Ovary (tissue), 7 donors: ENCODE measurements at regions not wholly inside any gene's neighbourhood (a gene's known extent, or its start where the extent isn't known, plus 50 kb on each side); places are given as distances from the start of the nearest gene placed in this dataset.

Experiments used
- DNase-seq, 5 donors: peaks; one replicate each; pipeline ENCODE4 v3.0.0-alpha.2; 2019 to 2020
- H3K27ac ChIP-seq, 2 donors: fragments of 200-600 bp; one replicate each; pipeline versions ENCODE4 v1.5.1 to v1.8.0; 2019 to 2022
- H3K27me3 ChIP-seq: fragments of 200-600 bp; one replicate; pipeline ENCODE4 v1.8.0; 2022
- H3K36me3 ChIP-seq: fragments of 200-600 bp; sonication (generic); one replicate; pipeline ENCODE4 v1.5.1; 2019
- H3K4me1 ChIP-seq: one replicate; pipeline ENCODE4 v1.8.1; 2013; ENCODE audit warnings: mild to moderate bottlenecking, moderate library complexity; ENCODE audit not compliant: insufficient read depth
- H3K4me3 ChIP-seq: fragments of 200-600 bp; sonication (generic); one replicate; pipeline ENCODE4 v1.5.1; 2017
- H3K9me3 ChIP-seq, 2 donors: fragments of 200-600 bp in 1 of 2; sonication (generic) in 1 of 2; one replicate each; pipeline versions ENCODE4 v1.5.1 to v1.8.1; 2013 to 2019; ENCODE audit warnings: mild to moderate bottlenecking in 1 of 2, moderate library complexity in 1 of 2
- CTCF ChIP-seq, 3 donors: fragments of 450-650 bp in 2 of 3; fragments of 200-600 bp in 1 of 3; IDR thresholded peaks; one replicate each; pipeline versions ENCODE4 v1.5.1 to v1.8.0; 2016 to 2022; ENCODE audit warnings: antibody characterized with exemption in 3 of 3, mild to moderate bottlenecking in 1 of 3
- EP300 ChIP-seq: sonication (generic); formaldehyde crosslinking; IDR thresholded peaks from one replicate; pipeline ENCODE4 v1.6.1; 2017; ENCODE audit warnings: antibody characterized with exemption
- POLR2A ChIP-seq: fragments of 450-650 bp; IDR thresholded peaks from one replicate; pipeline ENCODE4 v1.6.1; 2017; ENCODE audit warnings: antibody characterized with exemption, mild to moderate bottlenecking, moderate library complexity
- WGBS, 3 donors: extraction: QIAGEN DNeasy Blood & Tissue Kit in 1 of 3; methylation state at CpG; one replicate each; pipeline versions ENCODE4 v1.1.5 to v1.1.7; 2013 to 2017; 5-methylcytosine and 5-hydroxymethylcytosine counted together
- intact Hi-C, 4 donors: fragments of 100-400 bp; cut with DNase I; formaldehyde crosslinking; loops; one replicate each; pipeline versions ENCODE4 v1.11.0 to v1.15.1; 2022 to 2023
- donor health status: DM: no; HTN: no; CAD: no; lungs with moderate emphysema.
- donor health status: DM: no; HTN: no; CAD: no.
- donor health status: Bipolar disorder and iron deficiency.
- donor health status: DM: no; HTN: no; CAD: no.
- donor health status: DM: yes; HTN: yes; CAD: no.

- 89 to 93% (median 92%) methylated on average over 2 of the region's 2 CpGs for WGBS, 3 donors
- Histone ChIP-seq H3K27ac (no peak overlapping the region), H3K9me3 (no peaks in the 10 kb centered on the region), H3K36me3 (no peaks in the 10 kb centered on the region), H3K4me1 (no peaks in the 10 kb centered on the region), H3K4me3 (no peak overlapping the region), H3K27me3 (no peaks in the 10 kb centered on the region)
- TF ChIP-seq EP300, result no peak
- no peak for TF ChIP-seq CTCF (IDR thresholded peaks at IDR 0.05)
- no peak for TF ChIP-seq POLR2A
- DNase-seq, result no peak
- intact Hi-C loops, result no loop called here
Observed at GRCh38 chr4:38409852-38410251, 254.1 kb upstream of the KLF3 start.

DNA sequence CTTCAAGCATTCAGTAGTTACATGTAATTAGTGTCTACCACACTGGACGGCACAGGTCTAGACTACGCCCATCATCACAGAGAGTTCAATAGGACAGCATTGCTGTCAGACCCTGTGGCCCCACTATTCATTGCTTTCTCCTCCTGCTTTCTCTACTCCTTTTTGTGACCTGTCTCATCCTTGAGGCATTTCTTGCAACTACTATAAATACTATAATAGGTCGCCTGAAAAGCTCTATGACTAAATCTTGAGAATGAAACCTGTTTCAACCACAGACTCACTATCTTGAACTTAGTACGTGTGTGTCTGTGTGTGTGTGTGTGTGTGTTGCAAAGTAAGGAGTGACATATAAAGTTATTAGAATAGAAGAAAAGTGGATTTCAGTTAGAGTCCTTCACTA, 252.9 kb upstream of the KLF3 start:
- no peaks in the 10 kb centered on the region for H3K4me1 ChIP-seq
- 69 to 83% (median 71%) methylated on average over 4 of the region's 4 CpGs for WGBS, 3 donors
- H3K9me3 ChIP-seq, result no peaks in the 10 kb centered on the region
- no peaks in the 10 kb centered on the region for H3K27me3 ChIP-seq
- H3K27ac ChIP-seq, result no peak overlapping the region
- intact Hi-C loops, result no loop called here
- H3K36me3 ChIP-seq, result no peaks in the 10 kb centered on the region
- H3K4me3 ChIP-seq, result no peak overlapping the region
- no peak for DNase-seq
- TF ChIP-seq CTCF (IDR thresholded peaks at IDR 0.05) (no peak), POLR2A (no peak), EP300 (no peak)

DNA sequence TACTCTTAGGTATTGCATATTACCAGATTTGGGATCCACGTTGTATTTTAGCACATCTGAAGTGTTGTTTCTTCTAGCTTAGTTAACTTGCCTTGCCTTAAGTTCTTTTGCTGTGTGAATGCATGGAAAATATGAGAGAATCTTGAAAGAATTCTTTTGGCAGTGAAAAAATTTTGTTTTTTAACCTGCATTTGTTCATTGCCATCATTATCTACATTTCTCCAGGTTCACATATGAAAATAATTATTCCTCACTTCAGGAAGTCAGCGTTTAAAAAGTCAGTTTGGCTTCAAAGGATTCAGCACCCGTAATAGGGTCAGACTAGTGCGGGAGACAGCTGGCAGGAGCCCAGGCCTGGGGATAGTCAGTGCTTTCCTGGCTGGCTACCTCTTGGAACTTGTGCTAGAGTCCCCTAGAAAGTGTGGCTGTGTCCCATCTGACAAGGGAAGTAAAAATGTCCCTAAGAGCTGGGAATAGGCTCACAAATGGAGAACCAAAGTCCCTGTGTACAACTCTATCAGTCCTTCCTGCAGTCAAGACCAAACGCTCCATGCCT, 251.9 kb upstream of the KLF3 start:
- intact Hi-C loops, result no loop called here
- Histone ChIP-seq H3K9me3 (no peaks in the 10 kb centered on the region), H3K36me3 (no peaks in the 10 kb centered on the region), H3K27ac (no peak overlapping the region), H3K4me1 (no peaks in the 10 kb centered on the region), H3K27me3 (no peaks in the 10 kb centered on the region), H3K4me3 (no peak overlapping the region)
- peak in 1 of 5 donors; percentile 17 for DNase-seq
- WGBS, 3 donors, result 30 to 35% (median 31%) methylated on average over 5 of the region's 5 CpGs
- TF ChIP-seq CTCF (IDR thresholded peaks at IDR 0.05) (no peak), POLR2A (no peak), EP300 (no peak)

GRCh38 chr4:38413524-38414341, 250.3 kb upstream of the KLF3 start:
- Histone ChIP-seq H3K9me3 (no peaks in the 10 kb centered on the region), H3K4me1 (no peaks in the 10 kb centered on the region), H3K36me3 (no peaks in the 10 kb centered on the region), H3K27ac (no peak overlapping the region), H3K4me3 (no peak overlapping the region), H3K27me3 (no peaks in the 10 kb centered on the region)
- 86 to 92% (median 88%) methylated on average over 2 of the region's 2 CpGs for WGBS, 3 donors
- no peak for TF ChIP-seq CTCF (IDR thresholded peaks at IDR 0.05)
- no peak for TF ChIP-seq POLR2A
- TF ChIP-seq EP300, result no peak
- no peak for DNase-seq
- intact Hi-C loops, result no loop called here
